Body of pancreas (tissue), 4 donors: ENCODE measurements at regions not wholly inside any gene's neighbourhood (a gene's known extent, or its start where the extent isn't known, plus 50 kb on each side); places are given as distances from the start of the nearest gene placed in this dataset.

Experiments
- POLR2A ChIP-seq, 3 donors: fragments of 450-650 bp; IDR thresholded peaks; one replicate each; pipeline ENCODE4 v1.6.1; 2016; ENCODE audit warnings: antibody characterized with exemption in 3 of 3, mild to moderate bottlenecking in 2 of 3
- TF ChIP-seq, protein P1 (sequence below), 7 experiments: fragments of 450-650 bp in 4 of 7; fragments of 200-600 bp in 3 of 7; sonication (generic) in 3 of 7; IDR thresholded peaks; one replicate each; pipeline ENCODE4 v1.5.1; 2016 to 2019; ENCODE audit warnings: antibody characterized with exemption in 7 of 7

DNA sequence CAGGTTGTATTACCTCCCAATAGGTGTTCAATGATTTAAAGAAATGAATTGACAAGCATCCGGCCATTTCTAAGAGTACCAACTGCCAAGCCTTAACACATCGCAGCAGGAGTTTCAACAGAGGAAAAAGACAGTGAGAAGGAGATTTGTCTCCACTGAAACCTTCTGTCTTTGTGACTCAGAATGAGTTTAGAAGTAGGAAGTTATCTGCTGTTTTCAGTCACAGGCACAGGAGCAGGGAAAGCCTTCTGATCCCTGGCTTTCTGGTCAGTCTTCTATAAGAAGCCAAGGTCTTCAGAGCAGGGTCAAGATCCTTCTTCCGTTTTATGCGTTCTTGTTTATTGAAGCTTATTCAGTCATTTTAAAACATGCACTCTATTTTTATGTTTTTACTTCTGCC is 390.7 kb upstream of the PCSK5 start:
- TF ChIP-seq, protein P1, sequence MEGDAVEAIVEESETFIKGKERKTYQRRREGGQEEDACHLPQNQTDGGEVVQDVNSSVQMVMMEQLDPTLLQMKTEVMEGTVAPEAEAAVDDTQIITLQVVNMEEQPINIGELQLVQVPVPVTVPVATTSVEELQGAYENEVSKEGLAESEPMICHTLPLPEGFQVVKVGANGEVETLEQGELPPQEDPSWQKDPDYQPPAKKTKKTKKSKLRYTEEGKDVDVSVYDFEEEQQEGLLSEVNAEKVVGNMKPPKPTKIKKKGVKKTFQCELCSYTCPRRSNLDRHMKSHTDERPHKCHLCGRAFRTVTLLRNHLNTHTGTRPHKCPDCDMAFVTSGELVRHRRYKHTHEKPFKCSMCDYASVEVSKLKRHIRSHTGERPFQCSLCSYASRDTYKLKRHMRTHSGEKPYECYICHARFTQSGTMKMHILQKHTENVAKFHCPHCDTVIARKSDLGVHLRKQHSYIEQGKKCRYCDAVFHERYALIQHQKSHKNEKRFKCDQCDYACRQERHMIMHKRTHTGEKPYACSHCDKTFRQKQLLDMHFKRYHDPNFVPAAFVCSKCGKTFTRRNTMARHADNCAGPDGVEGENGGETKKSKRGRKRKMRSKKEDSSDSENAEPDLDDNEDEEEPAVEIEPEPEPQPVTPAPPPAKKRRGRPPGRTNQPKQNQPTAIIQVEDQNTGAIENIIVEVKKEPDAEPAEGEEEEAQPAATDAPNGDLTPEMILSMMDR (IDR thresholded peaks at IDR 0.05), result no peak
- TF ChIP-seq POLR2A (IDR thresholded peaks at IDR 0.05), result no peak
